HG02623 (cell line): ENCODE measurements at regions not wholly inside any gene's neighbourhood (a gene's known extent, or its start where the extent isn't known, plus 50 kb on each side); places are given as distances from the start of the nearest gene placed in this dataset.
"Not testable (repeated sequence)": the region's sequence is repeated elsewhere in the genome, so short reads cannot be mapped to it uniquely, and the experiment has no call there.

Experiments used
- ATAC-seq: cut with Tn5 transposase; IDR thresholded peaks from one replicate; pipeline ENCODE4 v1.9.1; 2021; ENCODE audit warnings: moderate library complexity; ENCODE audit not compliant: unreplicated experiment

GRCh38 chr12:61530456-61530855 is 729.7 kb upstream of the USP15 start:
- ATAC-seq = no peak

- no peak for ATAC-seq
Observed at GRCh38 chr12:61531195-61531594, 729.0 kb upstream of the USP15 start.

GRCh38 chr12:61536117-61536516 is 724.1 kb upstream of the USP15 start:
- no peak for ATAC-seq

DNA sequence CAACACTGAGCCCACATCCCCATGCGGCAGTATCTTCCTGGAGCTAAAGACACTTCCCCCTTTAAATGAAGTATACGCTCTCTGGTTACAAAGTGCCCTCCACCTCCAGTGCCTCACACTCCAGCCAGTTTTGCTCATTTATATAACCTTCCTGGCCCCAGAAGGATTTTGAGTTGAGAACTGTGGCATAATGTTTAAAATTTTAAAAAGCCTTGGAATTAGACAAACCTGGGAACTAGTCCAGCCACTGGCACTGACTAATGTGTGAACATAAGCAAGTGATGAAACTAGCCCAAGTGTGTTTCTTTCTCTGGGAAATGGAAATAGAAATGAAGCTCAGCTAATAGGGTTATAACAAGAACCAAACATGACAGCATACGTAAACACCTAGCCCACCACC is 723.7 kb upstream of the USP15 start:
- no peak for ATAC-seq

GRCh38 chr12:61538951-61539350 is 721.3 kb upstream of the USP15 start:
- no peak for ATAC-seq

GRCh38 chr12:61542551-61542950 is 717.7 kb upstream of the USP15 start:
- no peak for ATAC-seq

- ATAC-seq = no peak
Observed at GRCh38 chr12:61546296-61546695, 713.9 kb upstream of the USP15 start.

DNA sequence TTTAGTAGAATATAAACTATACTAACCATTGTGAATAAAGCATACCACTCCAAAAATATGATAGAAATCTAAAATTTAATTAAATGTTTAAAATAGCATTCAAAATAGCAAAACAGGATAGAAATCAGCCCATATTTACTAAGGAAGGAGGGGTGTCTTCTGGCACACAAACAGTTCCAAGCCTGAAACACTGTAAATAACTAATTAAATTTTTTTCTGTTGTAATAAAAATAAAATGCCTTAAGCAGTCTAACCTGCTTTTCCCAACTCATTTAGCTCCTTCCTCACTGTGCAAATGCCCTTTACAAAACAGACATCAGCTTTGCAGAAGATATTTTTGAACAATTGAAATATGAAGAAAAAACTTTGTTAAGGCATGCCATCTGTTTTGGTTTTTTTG is 707.1 kb upstream of the USP15 start:
- no peak for ATAC-seq

- ATAC-seq = no peak
Observed at GRCh38 chr12:61554268-61555008, 705.8 kb upstream of the USP15 start.

GRCh38 chr12:61563665-61564450 is 696.3 kb upstream of the USP15 start:
- no peak for ATAC-seq

GRCh38 chr12:61564466-61564865 is 695.7 kb upstream of the USP15 start:
- ATAC-seq = no peak

GRCh38 chr12:61566183-61566582 is 694.0 kb upstream of the USP15 start:
- ATAC-seq = no peak

DNA sequence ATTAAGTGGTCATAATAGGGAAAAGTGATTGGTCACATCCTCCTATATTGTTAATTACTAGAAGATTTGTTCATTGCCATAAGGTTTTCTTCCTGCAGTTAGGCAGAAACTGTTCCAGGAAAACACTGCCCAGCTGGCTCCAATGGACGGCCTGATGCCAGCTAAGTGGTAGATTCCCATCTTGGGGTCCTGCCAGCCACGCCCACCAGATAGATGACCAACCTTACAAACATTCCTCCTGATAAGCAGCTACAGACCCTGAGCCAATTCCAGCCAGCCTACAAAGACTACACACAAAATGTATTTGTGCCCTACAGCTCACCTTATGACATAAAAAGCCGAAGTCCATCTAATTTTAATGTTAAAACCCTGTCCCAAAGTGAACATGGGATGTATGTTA is 685.9 kb upstream of the USP15 start:
- ATAC-seq = no peak

DNA sequence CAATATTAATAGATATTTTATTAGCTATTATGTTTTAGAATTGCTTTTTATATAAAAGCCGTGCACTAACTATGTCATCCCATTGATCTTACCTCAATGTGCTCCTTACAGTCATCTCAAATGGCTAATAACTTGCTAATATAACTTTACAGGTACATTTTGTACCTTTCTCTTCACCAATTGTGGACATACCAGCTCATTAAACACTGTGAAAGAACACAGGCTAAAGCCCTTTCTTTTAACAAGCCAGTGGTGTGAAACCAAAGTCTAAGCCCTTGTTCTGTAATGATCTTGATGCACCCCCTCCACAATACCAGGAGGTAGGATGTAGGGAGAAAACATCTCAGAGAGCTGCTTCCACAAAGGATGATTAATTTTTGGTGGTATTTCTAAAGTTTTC is 675.3 kb upstream of the USP15 start:
- ATAC-seq = no peak

GRCh38 chr12:61590864-61591263 is 669.3 kb upstream of the USP15 start:
- not testable (repeated sequence) for ATAC-seq

GRCh38 chr12:61610143-61610542 is 650.1 kb upstream of the USP15 start:
- ATAC-seq = no peak

DNA sequence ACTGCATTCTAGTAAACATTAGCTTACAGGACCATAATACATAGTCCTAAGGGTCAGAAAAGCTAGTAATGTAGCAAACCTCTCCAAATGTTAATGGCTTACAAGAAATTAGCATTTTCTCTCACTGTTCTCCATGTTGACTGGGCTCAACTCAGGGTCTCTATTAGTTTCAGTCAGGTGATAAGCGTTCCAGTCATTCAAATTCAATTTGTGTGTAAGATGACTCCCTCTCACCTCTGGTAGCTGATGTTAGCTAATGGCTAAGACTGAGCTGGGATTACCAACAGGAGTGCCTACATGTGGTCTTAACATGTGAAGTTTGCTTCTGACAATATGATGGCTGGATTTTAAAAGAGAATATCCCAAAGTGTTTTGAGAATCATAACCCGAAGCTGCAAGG is 630.5 kb upstream of the USP15 start:
- ATAC-seq = no peak

GRCh38 chr12:61646639-61647038 is 613.6 kb upstream of the USP15 start:
- no peak for ATAC-seq

DNA sequence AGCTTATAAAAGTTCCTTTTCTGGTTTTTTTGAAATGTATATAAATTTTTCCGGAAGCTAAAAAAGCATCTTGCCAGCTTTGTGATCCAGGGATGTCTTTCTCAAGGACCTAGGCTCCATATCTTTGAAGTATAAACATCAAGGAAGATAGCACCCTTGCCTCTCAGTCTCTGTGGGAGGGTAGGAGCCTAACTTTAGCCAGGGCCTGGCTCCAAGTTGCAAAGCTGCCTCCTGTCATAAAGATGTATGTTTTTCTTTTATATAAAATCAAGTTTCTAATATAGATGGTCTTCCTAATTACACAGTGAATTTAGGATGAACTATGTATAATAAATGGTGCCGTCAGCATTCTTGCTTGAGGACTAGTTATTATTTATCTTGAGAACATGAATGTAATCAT is 612.6 kb upstream of the USP15 start:
- no peak for ATAC-seq

GRCh38 chr12:61652265-61652664 is 607.9 kb upstream of the USP15 start:
- no peak for ATAC-seq

- ATAC-seq = no peak
Observed at GRCh38 chr12:61654698-61655097, 605.5 kb upstream of the USP15 start.

- ATAC-seq = no peak
Observed at GRCh38 chr12:61655241-61655640, 605.0 kb upstream of the USP15 start.
